Astrocyte (in vitro differentiated cells and primary cell): ENCODE measurements at regions not wholly inside any gene's neighbourhood (a gene's known extent, or its start where the extent isn't known, plus 50 kb on each side); places are given as distances from the start of the nearest gene placed in this dataset.

Experiments used
- DNase-seq: peaks from one replicate; pipeline ENCODE4 v3.0.0-alpha.2; 2010; ENCODE audit warnings: low read depth
- FAIRE-seq: peaks from 2 replicates; lab custom pipeline; 2011; peaks lifted over from hg19 to GRCh38; lab: Jason Lieb, UNC
- H2AFZ ChIP-seq: 2 replicates; pipeline ENCODE4 v1.6.0; 2012; ENCODE audit warnings: low read depth, low read length, inconsistent platforms
- H3K27ac ChIP-seq: 2 replicates; pipeline ENCODE4 v1.5.1; 2011; ENCODE audit warnings: low read depth, low read length, inconsistent platforms
- H3K27me3 ChIP-seq: 2 replicates; pipeline ENCODE4 v1.6.0; 2011; ENCODE audit warnings: low read length, inconsistent platforms; ENCODE audit not compliant: insufficient read depth
- H3K36me3 ChIP-seq: 2 replicates; pipeline ENCODE4 v1.5.1; 2011; ENCODE audit warnings: low read length, inconsistent platforms; ENCODE audit not compliant: insufficient read depth
- H3K4me1 ChIP-seq: 2 replicates; pipeline ENCODE4 v1.5.1; 2011; ENCODE audit warnings: low read length, inconsistent platforms; ENCODE audit not compliant: insufficient read depth
- H3K4me2 ChIP-seq: 2 replicates; pipeline ENCODE4 v1.6.0; 2012; ENCODE audit warnings: low read length, inconsistent platforms
- H3K4me3 ChIP-seq: 2 replicates; pipeline ENCODE4 v1.5.1; 2011; ENCODE audit warnings: low read depth, mild to moderate bottlenecking, low read length, inconsistent platforms; ENCODE audit not compliant: insufficient read depth
- H3K79me2 ChIP-seq: 2 replicates; pipeline ENCODE4 v1.6.0; 2012; ENCODE audit warnings: mild to moderate bottlenecking, low read length, inconsistent platforms; ENCODE audit not compliant: insufficient read depth
- H3K9ac ChIP-seq: 2 replicates; pipeline ENCODE4 v1.6.0; 2012; ENCODE audit warnings: mild to moderate bottlenecking, low read length, inconsistent platforms
- H3K9me3 ChIP-seq: 2 replicates; pipeline ENCODE4 v1.5.1; 2012; ENCODE audit warnings: low read depth, mild to moderate bottlenecking, low read length, inconsistent platforms; ENCODE audit not compliant: insufficient read depth
- H4K20me1 ChIP-seq: 2 replicates; pipeline ENCODE4 v1.6.0; 2012; ENCODE audit warnings: low read length, inconsistent platforms; ENCODE audit not compliant: insufficient read depth
- H3K27ac Mint-ChIP-seq: one replicate; pipeline ENCODE4 v1.8.0; 2021; ENCODE audit warnings: mild to moderate bottlenecking, mixed read lengths; ENCODE audit not compliant: unreplicated experiment
- H3K27me3 Mint-ChIP-seq: one replicate; pipeline ENCODE4 v1.8.0; 2021; ENCODE audit warnings: low read depth, mixed read lengths; ENCODE audit not compliant: unreplicated experiment
- H3K36me3 Mint-ChIP-seq: one replicate; pipeline ENCODE4 v1.8.0; 2021; ENCODE audit warnings: low read depth, mixed read lengths; ENCODE audit not compliant: unreplicated experiment
- H3K4me1 Mint-ChIP-seq: one replicate; pipeline ENCODE4 v1.8.0; 2021; ENCODE audit warnings: low read depth, mixed read lengths; ENCODE audit not compliant: unreplicated experiment
- H3K4me3 Mint-ChIP-seq: one replicate; pipeline ENCODE4 v1.8.0; 2021; ENCODE audit warnings: mild to moderate bottlenecking, moderate library complexity, mixed read lengths; ENCODE audit not compliant: unreplicated experiment
- H3K9me3 Mint-ChIP-seq: one replicate; pipeline ENCODE4 v1.8.0; 2021; ENCODE audit warnings: mild to moderate bottlenecking, mixed read lengths; ENCODE audit not compliant: unreplicated experiment
- EZH2 ChIP-seq: IDR thresholded peaks from 2 replicates; pipeline ENCODE4 v1.6.1; 2012; ENCODE audit warnings: mild to moderate bottlenecking, low read length, inconsistent platforms; ENCODE audit not compliant: insufficient read depth
- TF ChIP-seq, protein P1 (sequence below): IDR thresholded peaks from 2 replicates; pipeline ENCODE4 v1.5.1; 2011; ENCODE audit warnings: low read depth, mild to moderate bottlenecking, inconsistent platforms, low read length, moderate library complexity; ENCODE audit not compliant: insufficient read depth

DNA sequence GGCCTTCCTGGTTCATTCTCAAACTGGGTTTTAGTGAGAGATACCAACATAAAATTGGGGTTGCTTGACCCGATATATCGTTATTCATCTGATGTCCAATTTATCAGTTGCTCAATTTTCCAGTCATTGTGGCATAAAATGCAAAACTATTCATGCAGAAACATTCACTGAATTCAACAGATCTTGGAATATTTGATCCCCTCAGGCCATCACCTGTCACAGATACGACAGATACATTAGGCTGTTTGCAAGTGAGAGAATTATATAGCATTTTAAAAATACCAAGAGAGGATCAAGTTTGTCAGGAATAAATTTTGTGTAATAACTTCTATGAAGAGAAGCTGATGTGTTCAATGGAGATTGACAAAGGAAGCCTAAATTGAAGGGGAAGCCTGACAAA, 67.1 kb downstream of the MAP10 start:
- Histone ChIP-seq H3K36me3 (no peaks in the 10 kb centered on the region), H3K4me3 (no peak overlapping the region), H3K9ac (no peak overlapping the region), H2AFZ (no peak overlapping the region), H3K79me2 (no peaks in the 10 kb centered on the region), H4K20me1 (no peaks in the 10 kb centered on the region), H3K27me3 (no peaks in the 10 kb centered on the region), H3K9me3 (no peaks in the 10 kb centered on the region), H3K27ac (no peak overlapping the region), H3K4me2 (no peak overlapping the region), H3K4me1 (peaks cover 8% of the 10 kb centered on the region)
- no peak for TF ChIP-seq EZH2
- TF ChIP-seq, protein P1, sequence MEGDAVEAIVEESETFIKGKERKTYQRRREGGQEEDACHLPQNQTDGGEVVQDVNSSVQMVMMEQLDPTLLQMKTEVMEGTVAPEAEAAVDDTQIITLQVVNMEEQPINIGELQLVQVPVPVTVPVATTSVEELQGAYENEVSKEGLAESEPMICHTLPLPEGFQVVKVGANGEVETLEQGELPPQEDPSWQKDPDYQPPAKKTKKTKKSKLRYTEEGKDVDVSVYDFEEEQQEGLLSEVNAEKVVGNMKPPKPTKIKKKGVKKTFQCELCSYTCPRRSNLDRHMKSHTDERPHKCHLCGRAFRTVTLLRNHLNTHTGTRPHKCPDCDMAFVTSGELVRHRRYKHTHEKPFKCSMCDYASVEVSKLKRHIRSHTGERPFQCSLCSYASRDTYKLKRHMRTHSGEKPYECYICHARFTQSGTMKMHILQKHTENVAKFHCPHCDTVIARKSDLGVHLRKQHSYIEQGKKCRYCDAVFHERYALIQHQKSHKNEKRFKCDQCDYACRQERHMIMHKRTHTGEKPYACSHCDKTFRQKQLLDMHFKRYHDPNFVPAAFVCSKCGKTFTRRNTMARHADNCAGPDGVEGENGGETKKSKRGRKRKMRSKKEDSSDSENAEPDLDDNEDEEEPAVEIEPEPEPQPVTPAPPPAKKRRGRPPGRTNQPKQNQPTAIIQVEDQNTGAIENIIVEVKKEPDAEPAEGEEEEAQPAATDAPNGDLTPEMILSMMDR: no peak
- Mint-ChIP-seq H3K36me3 (no peaks in the 10 kb centered on the region), H3K27me3 (no peaks in the 10 kb centered on the region), H3K27ac (no peak overlapping the region), H3K9me3 (no peaks in the 10 kb centered on the region), H3K4me3 (no peak overlapping the region), H3K4me1 (peaks cover 15% of the 10 kb centered on the region)
- DNase-seq: no peak
- no peak for FAIRE-seq

DNA sequence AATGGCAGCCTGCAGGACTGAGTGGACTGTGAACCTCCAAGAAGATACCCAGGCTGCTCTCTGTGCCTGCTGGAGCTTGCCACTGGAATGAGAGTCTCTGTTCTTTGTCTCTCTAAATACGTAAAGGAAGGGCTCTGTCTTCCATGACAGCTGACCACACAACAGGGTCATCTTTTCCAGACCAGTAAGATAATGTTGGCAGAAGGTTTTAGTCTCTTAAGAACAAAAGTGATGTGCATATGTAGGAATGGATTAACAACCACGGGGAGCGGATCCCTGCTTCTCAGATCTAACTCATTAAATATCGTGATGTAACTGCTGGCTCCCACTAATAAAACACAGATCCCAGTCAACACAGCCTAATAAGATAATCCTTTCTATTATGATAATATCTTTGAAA, 67.5 kb downstream of the MAP10 start:
- Histone ChIP-seq H3K4me1 (peaks cover 8% of the 10 kb centered on the region), H3K9me3 (no peaks in the 10 kb centered on the region), H3K79me2 (no peaks in the 10 kb centered on the region), H3K27ac (no peak overlapping the region), H4K20me1 (no peaks in the 10 kb centered on the region), H3K9ac (no peak overlapping the region), H3K36me3 (no peaks in the 10 kb centered on the region), H3K27me3 (no peaks in the 10 kb centered on the region), H2AFZ (no peak overlapping the region), H3K4me3 (no peak overlapping the region), H3K4me2 (no peak overlapping the region)
- Mint-ChIP-seq H3K27me3 (no peaks in the 10 kb centered on the region), H3K9me3 (no peaks in the 10 kb centered on the region), H3K4me1 (peaks cover 15% of the 10 kb centered on the region), H3K27ac (no peak overlapping the region), H3K4me3 (no peak overlapping the region), H3K36me3 (no peaks in the 10 kb centered on the region)
- DNase-seq: no peak
- FAIRE-seq: no peak
- TF ChIP-seq EZH2: no peak
- TF ChIP-seq, protein P1: no peak

DNA sequence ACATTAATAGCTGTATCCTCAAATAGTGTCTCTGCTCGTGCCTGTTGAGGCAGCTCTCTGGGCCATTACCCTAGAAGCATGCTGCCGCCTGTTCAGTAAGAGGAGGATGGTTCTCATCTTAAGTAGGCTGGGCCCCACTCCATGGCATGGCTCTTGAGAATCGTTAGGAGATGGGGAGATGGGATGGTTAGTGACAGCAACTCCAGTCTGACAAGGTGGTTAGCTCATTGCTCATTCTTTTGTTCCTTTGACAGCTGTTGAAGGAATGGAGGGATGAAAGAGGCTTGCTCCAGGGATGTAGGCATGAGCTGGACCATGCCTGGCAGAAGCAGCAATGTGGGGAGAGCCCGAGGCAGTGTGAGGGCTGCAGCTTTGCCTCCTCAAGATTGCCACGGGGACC, 68.2 kb downstream of the MAP10 start:
- Histone ChIP-seq H3K4me1 (peaks cover 8% of the 10 kb centered on the region), H3K4me2 (no peak overlapping the region), H3K9ac (no peak overlapping the region), H3K36me3 (no peaks in the 10 kb centered on the region), H4K20me1 (no peaks in the 10 kb centered on the region), H3K27me3 (no peaks in the 10 kb centered on the region), H2AFZ (no peak overlapping the region), H3K9me3 (no peaks in the 10 kb centered on the region), H3K79me2 (no peaks in the 10 kb centered on the region), H3K4me3 (no peak overlapping the region), H3K27ac (no peak overlapping the region)
- DNase-seq: no peak
- Mint-ChIP-seq H3K4me3 (no peak overlapping the region), H3K27ac (no peak overlapping the region), H3K36me3 (no peaks in the 10 kb centered on the region), H3K9me3 (no peaks in the 10 kb centered on the region), H3K27me3 (no peaks in the 10 kb centered on the region), H3K4me1 (peaks cover 15% of the 10 kb centered on the region)
- FAIRE-seq: no peak
- no peak for TF ChIP-seq EZH2
- TF ChIP-seq, protein P1: no peak
